Stimulated activated effector memory CD8-positive, alpha-beta T cell treated with anti-CD3 and anti-CD28 coated beads, Interleukin-12 subunit alpha, Interleukin-12 subunit beta, amount 100 ng/mL, for 72 hours (primary cell): ENCODE measurements at regions not wholly inside any gene's neighbourhood (a gene's known extent, or its start where the extent isn't known, plus 50 kb on each side); places are given as distances from the start of the nearest gene placed in this dataset.

Experiments
- ATAC-seq: fragments of 150-1000 bp; cut with Tn5 transposase; 2 replicates; pipeline ENCODE4 v1.10.0; 2021
- DNase-seq, 2 donors: peaks; one replicate each; pipeline ENCODE4 v3.0.0; 2021 to 2022; ENCODE audit warnings: low spot score in 2 of 2
- H3K27ac Mint-ChIP-seq: one replicate; pipeline ENCODE4 v1.8.0; 2022; ENCODE audit warnings: mild to moderate bottlenecking, mixed read lengths
- H3K36me3 Mint-ChIP-seq: one replicate; pipeline ENCODE4 v1.8.0; 2022; ENCODE audit warnings: mild to moderate bottlenecking, mixed read lengths
- H3K4me1 Mint-ChIP-seq: one replicate; pipeline ENCODE4 v1.8.0; 2022; ENCODE audit warnings: mixed read lengths
- H3K4me3 Mint-ChIP-seq: one replicate; pipeline ENCODE4 v1.8.0; 2022; ENCODE audit warnings: mild to moderate bottlenecking, mixed read lengths
- H3K9me3 Mint-ChIP-seq: one replicate; pipeline ENCODE4 v1.8.0; 2022; ENCODE audit warnings: mixed read lengths

GRCh38 chr2:155872396-155872795 lies 460.1 kb downstream of the NR4A2 start:
- Mint-ChIP-seq H3K36me3 (no peaks in the 10 kb centered on the region), H3K4me1 (no peaks in the 10 kb centered on the region), H3K4me3 (no peak overlapping the region), H3K9me3 (peaks cover 16% of the 10 kb centered on the region), H3K27ac (no peak overlapping the region)
- ATAC-seq = no peak
- no peak for DNase-seq

GRCh38 chr2:155871940-155872339 lies 460.6 kb downstream of the NR4A2 start:
- H3K36me3 Mint-ChIP-seq = no peaks in the 10 kb centered on the region
- H3K4me3 Mint-ChIP-seq = no peak overlapping the region
- no peak for DNase-seq
- no peak for ATAC-seq
- no peak overlapping the region for H3K27ac Mint-ChIP-seq
- H3K9me3 Mint-ChIP-seq = peaks cover 16% of the 10 kb centered on the region
- no peaks in the 10 kb centered on the region for H3K4me1 Mint-ChIP-seq

DNA sequence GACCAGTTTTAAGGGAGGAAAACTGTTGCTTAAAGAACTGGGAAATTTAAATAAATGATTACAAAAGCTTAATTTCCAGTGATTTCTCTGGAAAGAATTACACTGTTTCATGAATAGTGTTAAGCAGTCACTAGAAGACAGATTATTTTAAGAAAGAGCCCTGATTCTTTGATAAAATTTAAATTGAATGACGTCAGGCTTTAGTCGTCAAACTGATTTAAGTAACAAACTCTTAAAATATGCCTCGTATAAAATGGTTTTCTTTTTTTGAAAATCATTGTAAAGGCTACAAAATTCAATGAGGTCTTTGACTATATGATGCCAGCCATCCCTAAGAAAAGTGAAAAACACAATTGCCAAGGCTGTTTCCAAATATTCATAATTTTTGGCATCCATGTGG lies 465.0 kb downstream of the NR4A2 start:
- H3K36me3 Mint-ChIP-seq = no peaks in the 10 kb centered on the region
- ATAC-seq = no peak
- H3K9me3 Mint-ChIP-seq = no peaks in the 10 kb centered on the region
- no peak overlapping the region for H3K4me3 Mint-ChIP-seq
- no peak for DNase-seq
- H3K4me1 Mint-ChIP-seq = no peaks in the 10 kb centered on the region
- no peak overlapping the region for H3K27ac Mint-ChIP-seq

DNA sequence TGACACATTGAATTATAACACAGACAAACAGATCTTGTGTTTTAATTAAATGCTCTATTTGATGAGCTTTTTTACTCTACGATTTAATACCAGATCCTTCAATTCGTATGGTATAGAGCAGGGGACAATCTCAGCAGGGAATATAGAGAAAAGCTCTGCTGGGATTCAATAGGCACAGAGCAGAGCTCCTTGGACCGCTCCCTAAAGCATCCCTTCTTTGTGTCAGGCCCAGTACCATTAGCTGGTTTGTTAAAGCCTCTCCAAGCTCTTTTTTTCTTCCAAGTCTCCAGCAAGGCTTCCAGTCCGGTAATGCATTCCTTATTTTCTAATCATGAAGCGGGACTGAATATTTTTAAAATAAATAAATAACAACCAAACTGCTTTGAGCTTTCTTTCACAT lies 466.0 kb downstream of the NR4A2 start:
- no peaks in the 10 kb centered on the region for H3K36me3 Mint-ChIP-seq
- no peak overlapping the region for H3K4me3 Mint-ChIP-seq
- no peak overlapping the region for H3K27ac Mint-ChIP-seq
- ATAC-seq = no peak
- no peaks in the 10 kb centered on the region for H3K4me1 Mint-ChIP-seq
- DNase-seq = no peak
- no peaks in the 10 kb centered on the region for H3K9me3 Mint-ChIP-seq

DNA sequence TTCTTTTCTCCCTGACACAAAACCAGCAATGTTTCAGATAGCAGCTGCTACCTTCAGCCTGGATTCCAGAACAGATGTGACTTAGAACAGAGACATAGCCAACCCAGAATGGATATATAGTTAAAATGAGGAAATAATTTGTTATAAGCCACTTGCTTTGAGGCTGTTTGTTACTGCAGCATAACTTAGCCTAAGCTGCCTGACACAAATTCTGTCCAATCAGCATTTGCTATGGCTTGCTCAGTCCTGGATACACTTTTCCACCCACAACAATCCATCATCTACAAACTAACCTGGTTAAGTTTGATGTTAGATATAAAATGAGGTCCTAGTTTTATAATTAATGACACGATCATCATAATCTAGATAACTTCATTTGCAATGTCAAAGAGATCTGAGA lies 480.4 kb downstream of the NR4A2 start:
- DNase-seq = no peak
- no peak for ATAC-seq
- H3K4me1 Mint-ChIP-seq = no peaks in the 10 kb centered on the region
- H3K4me3 Mint-ChIP-seq = no peak overlapping the region
- no peak overlapping the region for H3K27ac Mint-ChIP-seq
- H3K9me3 Mint-ChIP-seq = no peaks in the 10 kb centered on the region
- no peaks in the 10 kb centered on the region for H3K36me3 Mint-ChIP-seq

- no peak overlapping the region for H3K27ac Mint-ChIP-seq
- H3K4me1 Mint-ChIP-seq = no peaks in the 10 kb centered on the region
- H3K9me3 Mint-ChIP-seq = peaks cover 3% of the 10 kb centered on the region
- ATAC-seq = no peak
- no peak overlapping the region for H3K4me3 Mint-ChIP-seq
- H3K36me3 Mint-ChIP-seq = no peaks in the 10 kb centered on the region
- DNase-seq = no peak
These were observed 486.3 kb downstream of the NR4A2 start for GRCh38 chr2:155846259-155846658.

DNA sequence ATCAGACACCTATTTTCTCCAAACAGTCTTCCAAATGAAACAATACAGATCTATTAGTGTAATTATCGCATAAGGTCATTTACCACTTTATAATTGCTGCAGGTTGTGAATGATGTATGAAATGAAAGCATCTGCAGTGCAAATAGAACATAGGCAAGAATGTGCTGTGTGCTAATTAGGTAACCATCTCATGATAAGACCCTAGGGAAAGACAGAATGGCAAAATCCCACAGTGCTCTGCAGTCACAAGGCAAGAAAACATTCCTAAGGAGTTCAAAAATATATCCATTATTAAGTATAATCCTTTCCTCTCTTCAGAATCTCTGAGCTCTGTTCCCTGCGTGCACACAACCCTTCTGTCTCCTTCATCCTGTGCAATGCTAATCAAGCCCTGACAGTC lies 488.1 kb downstream of the NR4A2 start:
- ATAC-seq (no peak), DNase-seq (no peak)
- Mint-ChIP-seq H3K4me1 (no peaks in the 10 kb centered on the region), H3K4me3 (no peak overlapping the region), H3K9me3 (peaks cover 3% of the 10 kb centered on the region), H3K36me3 (no peaks in the 10 kb centered on the region), H3K27ac (no peak overlapping the region)

GRCh38 chr2:155842103-155842502 lies 490.4 kb downstream of the NR4A2 start:
- H3K27ac Mint-ChIP-seq = no peak overlapping the region
- H3K4me3 Mint-ChIP-seq = no peak overlapping the region
- DNase-seq (no peak), ATAC-seq (no peak)
- H3K4me1 Mint-ChIP-seq = no peaks in the 10 kb centered on the region
- peaks cover 3% of the 10 kb centered on the region for H3K9me3 Mint-ChIP-seq
- no peaks in the 10 kb centered on the region for H3K36me3 Mint-ChIP-seq

DNA sequence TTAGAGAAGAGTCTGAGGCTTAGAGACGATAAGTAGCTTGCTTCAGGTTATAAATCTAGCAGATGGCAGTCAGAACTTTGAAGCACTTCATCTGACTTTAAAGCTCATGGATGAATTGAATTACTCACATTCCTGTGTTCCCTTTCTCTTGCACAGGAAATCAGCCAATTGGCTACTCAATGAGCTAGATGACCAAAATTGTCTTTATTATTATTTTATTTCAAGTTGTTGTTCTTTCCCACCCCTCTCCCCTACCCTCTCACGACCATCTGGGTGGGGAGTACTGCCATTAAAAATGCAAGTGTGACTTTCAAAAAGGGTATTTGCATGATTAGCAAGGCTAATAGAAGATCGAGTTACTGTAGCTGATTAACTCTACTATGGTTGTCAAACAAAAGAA lies 491.1 kb downstream of the NR4A2 start:
- Mint-ChIP-seq H3K9me3 (peaks cover 3% of the 10 kb centered on the region), H3K4me3 (no peak overlapping the region)
- no peak for ATAC-seq

DNA sequence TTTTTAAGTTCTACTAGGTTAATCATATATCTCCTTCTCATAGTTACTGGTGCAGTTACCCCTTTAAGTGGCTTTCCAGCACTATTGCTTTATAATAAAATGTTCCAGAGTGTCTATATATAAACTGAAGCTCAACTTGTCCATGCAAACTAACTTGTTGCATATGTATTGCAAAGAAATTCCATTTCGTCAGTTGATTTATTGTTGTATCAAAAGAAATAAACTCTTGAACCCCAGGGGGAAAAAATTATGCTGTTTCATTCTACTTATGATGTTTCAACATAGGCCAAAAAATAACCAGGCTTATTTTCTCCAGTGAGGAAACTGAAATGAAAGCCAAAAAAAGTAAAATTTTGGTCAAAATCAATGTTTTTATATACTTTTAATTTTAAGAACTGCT lies 491.9 kb downstream of the NR4A2 start:
- DNase-seq = no peak
- ATAC-seq = no peak
- H3K4me3 Mint-ChIP-seq = no peak overlapping the region
- no peaks in the 10 kb centered on the region for H3K4me1 Mint-ChIP-seq
- H3K9me3 Mint-ChIP-seq = peaks cover 3% of the 10 kb centered on the region
- H3K27ac Mint-ChIP-seq = no peak overlapping the region
- no peaks in the 10 kb centered on the region for H3K36me3 Mint-ChIP-seq

More for the DNA sequence above, 491.1 kb downstream of the NR4A2 start:
- Mint-ChIP-seq H3K27ac (no peak overlapping the region), H3K36me3 (no peaks in the 10 kb centered on the region), H3K4me1 (no peaks in the 10 kb centered on the region)
- no peak for DNase-seq

DNA sequence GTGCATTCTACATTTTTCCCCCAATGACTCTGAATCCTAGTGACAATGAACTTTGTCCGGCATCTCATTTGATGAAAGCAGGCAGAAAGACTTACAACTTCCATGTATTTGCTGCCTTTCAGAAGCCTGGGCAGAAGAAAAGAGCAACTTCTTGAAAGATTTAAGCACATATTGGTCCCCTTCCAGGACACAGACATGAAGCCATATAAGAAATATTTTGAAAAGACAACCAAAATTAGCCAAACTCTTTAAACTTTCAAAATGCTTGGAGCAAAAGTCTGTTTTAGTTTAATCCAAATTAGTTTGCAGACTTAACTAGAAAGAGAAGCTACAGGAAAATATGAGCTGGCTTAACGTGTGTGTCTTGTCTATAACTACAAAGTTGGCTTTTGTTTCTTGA lies 492.5 kb downstream of the NR4A2 start:
- no peaks in the 10 kb centered on the region for H3K36me3 Mint-ChIP-seq

GRCh38 chr2:155839436-155839835 lies 493.1 kb downstream of the NR4A2 start:
- DNase-seq (no peak), ATAC-seq (no peak)
- Mint-ChIP-seq H3K27ac (no peak overlapping the region), H3K4me1 (no peaks in the 10 kb centered on the region), H3K9me3 (peaks cover 3% of the 10 kb centered on the region), H3K36me3 (no peaks in the 10 kb centered on the region), H3K4me3 (no peak overlapping the region)

More for the DNA sequence above, 492.5 kb downstream of the NR4A2 start:
- H3K4me1 Mint-ChIP-seq = no peaks in the 10 kb centered on the region
- DNase-seq = no peak
- H3K4me3 Mint-ChIP-seq = no peak overlapping the region
- ATAC-seq = no peak
- H3K27ac Mint-ChIP-seq = no peak overlapping the region
- H3K9me3 Mint-ChIP-seq = peaks cover 3% of the 10 kb centered on the region

DNA sequence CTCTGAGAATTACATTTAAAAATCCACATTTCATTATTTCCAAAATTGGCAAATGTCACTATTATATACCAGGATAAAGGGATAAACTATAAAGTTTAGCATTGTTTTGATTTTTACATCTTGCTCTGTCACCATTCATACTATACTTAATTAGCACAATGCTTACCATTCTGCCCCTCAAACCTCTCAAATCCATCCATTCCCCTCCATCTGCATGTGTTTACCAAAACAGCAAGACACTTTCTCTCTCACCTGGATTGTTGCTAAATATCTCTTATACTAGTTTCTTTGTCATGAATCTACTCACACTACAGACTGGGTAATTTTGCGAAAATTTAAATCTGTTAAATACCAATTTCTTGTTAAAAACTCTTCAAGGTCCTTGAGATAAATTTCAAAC lies 496.1 kb downstream of the NR4A2 start:
- DNase-seq = no peak
- H3K4me3 Mint-ChIP-seq = no peak overlapping the region
- H3K4me1 Mint-ChIP-seq = no peaks in the 10 kb centered on the region
- no peak overlapping the region for H3K27ac Mint-ChIP-seq
- no peak for ATAC-seq
- H3K36me3 Mint-ChIP-seq = no peaks in the 10 kb centered on the region
- no peaks in the 10 kb centered on the region for H3K9me3 Mint-ChIP-seq

DNA sequence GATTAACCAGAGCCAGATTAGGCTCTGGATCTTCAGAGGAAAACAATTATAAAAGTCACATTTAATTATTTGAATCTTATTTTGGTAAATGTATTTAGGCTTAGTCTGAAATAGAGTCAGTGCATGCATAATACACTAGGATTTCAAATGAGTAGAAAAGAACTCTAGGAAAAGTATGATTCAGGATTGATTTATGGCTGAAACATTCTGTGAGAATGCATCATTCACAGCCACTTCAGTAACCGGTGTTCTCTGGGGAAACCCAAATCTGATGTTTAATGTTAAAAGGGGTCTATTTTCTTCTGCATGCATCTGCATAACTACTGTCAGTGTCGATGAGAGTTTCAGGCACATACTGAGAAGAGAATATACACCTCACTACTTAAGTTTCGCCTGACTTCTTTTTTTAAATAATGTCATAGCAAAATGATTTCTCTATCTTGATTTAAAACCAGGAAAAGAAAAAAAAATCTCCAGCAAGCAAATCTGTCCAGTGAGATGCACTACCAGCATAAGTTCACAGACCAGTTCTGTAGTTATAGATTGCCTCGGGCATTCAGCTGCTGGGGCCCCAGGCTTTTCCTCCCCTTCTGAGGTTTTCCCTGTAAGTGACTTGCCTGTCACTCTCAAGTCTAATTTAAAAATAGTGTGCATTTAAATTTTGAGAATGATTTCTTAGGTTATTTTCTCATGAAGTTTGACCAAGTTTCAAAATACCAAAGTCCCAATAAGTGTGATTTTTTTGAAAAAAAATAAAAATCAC lies 501.5 kb downstream of the NR4A2 start:
- ATAC-seq (no peak), DNase-seq (no peak)
- Mint-ChIP-seq H3K36me3 (no peaks in the 10 kb centered on the region), H3K4me1 (no peaks in the 10 kb centered on the region), H3K9me3 (no peaks in the 10 kb centered on the region), H3K27ac (no peak overlapping the region), H3K4me3 (no peak overlapping the region)

GRCh38 chr2:155830351-155830750 lies 502.2 kb downstream of the NR4A2 start:
- Mint-ChIP-seq H3K27ac (no peak overlapping the region), H3K4me3 (no peak overlapping the region), H3K36me3 (no peaks in the 10 kb centered on the region), H3K9me3 (no peaks in the 10 kb centered on the region), H3K4me1 (no peaks in the 10 kb centered on the region)
- no peak for ATAC-seq
- DNase-seq = no peak

DNA sequence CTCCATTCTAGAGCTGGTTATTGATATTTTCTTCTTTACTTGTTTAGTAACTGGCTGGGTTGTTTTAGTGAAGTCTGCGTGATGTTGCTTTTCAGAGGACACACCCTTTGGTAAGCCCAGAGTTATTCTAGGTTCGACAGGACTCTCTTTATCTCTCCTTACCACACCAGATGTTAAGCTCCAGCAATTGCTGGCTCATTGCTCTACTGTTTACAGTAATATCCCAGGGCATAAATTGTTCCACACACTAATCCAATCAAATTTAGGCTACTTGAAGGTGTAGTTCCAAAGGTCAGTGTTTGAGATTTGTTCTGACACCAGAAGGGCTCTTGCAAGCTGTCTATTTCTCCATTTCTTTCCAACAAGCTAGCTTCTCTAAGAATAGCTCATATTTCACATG lies 506.6 kb downstream of the NR4A2 start:
- Mint-ChIP-seq H3K36me3 (no peaks in the 10 kb centered on the region), H3K4me3 (no peak overlapping the region), H3K9me3 (no peaks in the 10 kb centered on the region), H3K4me1 (no peaks in the 10 kb centered on the region), H3K27ac (no peak overlapping the region)
- ATAC-seq (no peak), DNase-seq (no peak)

GRCh38 chr2:155815851-155816250 lies 516.7 kb downstream of the NR4A2 start:
- no peaks in the 10 kb centered on the region for H3K36me3 Mint-ChIP-seq
- H3K27ac Mint-ChIP-seq = no peak overlapping the region
- H3K9me3 Mint-ChIP-seq = peaks cover 4% of the 10 kb centered on the region
- H3K4me1 Mint-ChIP-seq = no peaks in the 10 kb centered on the region
- no peak overlapping the region for H3K4me3 Mint-ChIP-seq
- DNase-seq (no peak), ATAC-seq (peak; percentile 29)
